Lung (tissue), 11 donors: ENCODE measurements at regions not wholly inside any gene's neighbourhood (a gene's known extent, or its start where the extent isn't known, plus 50 kb on each side); places are given as distances from the start of the nearest gene placed in this dataset.

Experiments used
- ATAC-seq: fragments of 200-7000 bp; cut with Tn5 transposase; one replicate; pipeline ENCODE4 v1.9.1; 2020; ENCODE audit warnings: moderate number of reproducible peaks; ENCODE audit not compliant: insufficient read depth, low FRiP score
- DNase-seq, 3 donors: peaks; one replicate each; pipeline ENCODE4 v3.0.0-alpha.2; 2013 to 2017
- H3K27ac ChIP-seq, 2 donors: one replicate each; pipeline ENCODE4 v1.5.1; 2013; ENCODE audit warnings: mild to moderate bottlenecking in 2 of 2, moderate library complexity in 2 of 2, control low read depth in 1 of 2, inconsistent platforms in 1 of 2, low read depth in 1 of 2, low read length in 1 of 2
- H3K27me3 ChIP-seq, 3 donors: one replicate each; pipeline ENCODE4 v1.5.1; 2013; ENCODE audit warnings: low read length in 2 of 3; ENCODE audit not compliant: control insufficient read depth in 3 of 3, insufficient read depth in 3 of 3
- H3K36me3 ChIP-seq, 4 donors: one replicate each; pipeline ENCODE4 v1.5.1; 2013; ENCODE audit warnings: low read length in 4 of 4, mild to moderate bottlenecking in 1 of 4, moderate library complexity in 1 of 4; ENCODE audit not compliant: control insufficient read depth in 4 of 4, insufficient read depth in 4 of 4
- H3K4me1 ChIP-seq, 5 donors: one replicate each; pipeline ENCODE4 v1.5.1; 2013; ENCODE audit warnings: low read length in 5 of 5, mild to moderate bottlenecking in 2 of 5, moderate library complexity in 1 of 5; ENCODE audit not compliant: control insufficient read depth in 5 of 5, insufficient read depth in 5 of 5
- H3K4me3 ChIP-seq: one replicate; pipeline ENCODE4 v1.5.1; 2013; ENCODE audit warnings: mild to moderate bottlenecking, control low read depth, moderate library complexity
- H3K9ac ChIP-seq, 2 donors: one replicate each; pipeline ENCODE4 v1.5.1; 2013; ENCODE audit warnings: low read length in 2 of 2, control low read depth in 1 of 2; ENCODE audit not compliant: insufficient read depth in 1 of 2
- H3K9me3 ChIP-seq, 4 donors: one replicate each; pipeline ENCODE4 v1.5.1; 2013; ENCODE audit warnings: low read length in 3 of 4, mild to moderate bottlenecking in 1 of 4, moderate library complexity in 1 of 4; ENCODE audit not compliant: control insufficient read depth in 4 of 4, insufficient read depth in 3 of 4
- WGBS, 2 donors: extraction: QIAGEN DNeasy Blood & Tissue Kit; methylation state at CpG; one replicate each; pipeline ENCODE4 v1.1.7; 2013; 5-methylcytosine and 5-hydroxymethylcytosine counted together
- TF ChIP-seq, protein P1 (sequence below): IDR thresholded peaks from 2 replicates; pipeline ENCODE4 v1.5.1; 2012; ENCODE audit warnings: mild to moderate bottlenecking; ENCODE audit errors: control extremely low read depth, extremely low read depth
- donor health status: control.
- donor health status: control.
- donor health status: Bipolar disorder and iron deficiency.
- donor health status: healthy.
- donor health status: DM: yes; HTN: yes; CAD: no.

DNA sequence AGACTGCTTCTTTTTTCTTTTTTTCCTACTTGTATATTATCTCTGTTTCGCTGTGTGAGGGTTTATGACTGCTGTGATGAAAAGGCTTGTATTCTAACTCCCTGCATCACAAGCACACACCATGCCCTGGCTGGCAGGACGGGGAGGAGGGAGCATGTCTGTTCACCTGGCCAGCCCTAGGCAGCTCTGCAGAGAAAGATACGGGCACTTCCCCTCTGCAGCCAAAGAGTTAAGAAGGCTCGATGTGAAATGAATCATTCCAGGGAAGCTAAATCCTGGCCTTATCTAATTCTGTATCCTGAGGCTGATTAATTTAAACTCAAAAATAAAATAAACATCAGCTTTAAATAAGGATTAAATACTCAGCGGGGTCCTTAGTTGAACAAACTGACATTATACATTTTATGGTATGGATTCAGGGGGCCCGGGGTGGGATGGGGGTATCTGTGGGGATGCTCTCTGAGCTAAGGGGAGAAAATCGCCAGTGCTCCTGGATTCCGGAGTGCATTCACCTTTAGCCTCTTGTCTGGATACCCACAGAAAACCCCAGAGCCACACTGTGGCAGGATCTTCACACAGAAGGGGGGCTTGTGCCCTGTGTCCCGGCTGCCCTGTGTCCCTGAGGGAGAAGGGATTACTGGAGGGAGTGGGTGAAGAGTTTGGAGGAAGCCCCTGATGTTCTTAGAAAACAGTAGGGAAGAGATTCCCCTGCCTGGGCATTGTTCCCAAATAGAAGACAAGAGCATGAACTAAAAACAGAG is 321.5 kb downstream of the NPHP4 start:
- H3K4me3 ChIP-seq: no peak overlapping the region
- no peak overlapping the region for H3K27ac ChIP-seq
- no peak overlapping the region for H3K9ac ChIP-seq
- TF ChIP-seq, protein P1, sequence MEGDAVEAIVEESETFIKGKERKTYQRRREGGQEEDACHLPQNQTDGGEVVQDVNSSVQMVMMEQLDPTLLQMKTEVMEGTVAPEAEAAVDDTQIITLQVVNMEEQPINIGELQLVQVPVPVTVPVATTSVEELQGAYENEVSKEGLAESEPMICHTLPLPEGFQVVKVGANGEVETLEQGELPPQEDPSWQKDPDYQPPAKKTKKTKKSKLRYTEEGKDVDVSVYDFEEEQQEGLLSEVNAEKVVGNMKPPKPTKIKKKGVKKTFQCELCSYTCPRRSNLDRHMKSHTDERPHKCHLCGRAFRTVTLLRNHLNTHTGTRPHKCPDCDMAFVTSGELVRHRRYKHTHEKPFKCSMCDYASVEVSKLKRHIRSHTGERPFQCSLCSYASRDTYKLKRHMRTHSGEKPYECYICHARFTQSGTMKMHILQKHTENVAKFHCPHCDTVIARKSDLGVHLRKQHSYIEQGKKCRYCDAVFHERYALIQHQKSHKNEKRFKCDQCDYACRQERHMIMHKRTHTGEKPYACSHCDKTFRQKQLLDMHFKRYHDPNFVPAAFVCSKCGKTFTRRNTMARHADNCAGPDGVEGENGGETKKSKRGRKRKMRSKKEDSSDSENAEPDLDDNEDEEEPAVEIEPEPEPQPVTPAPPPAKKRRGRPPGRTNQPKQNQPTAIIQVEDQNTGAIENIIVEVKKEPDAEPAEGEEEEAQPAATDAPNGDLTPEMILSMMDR: no peak
- ATAC-seq: no peak
- no peaks in the 10 kb centered on the region for H3K27me3 ChIP-seq
- H3K9me3 ChIP-seq: peaks cover 0 to 10% (median 2%) of the 10 kb centered on the region in 4 donors
- no peaks in the 10 kb centered on the region for H3K36me3 ChIP-seq
- no peak for DNase-seq
- 51 to 62% methylated on average over 9 of the region's 9 CpGs for WGBS, 2 donors
- no peaks in the 10 kb centered on the region for H3K4me1 ChIP-seq

DNA sequence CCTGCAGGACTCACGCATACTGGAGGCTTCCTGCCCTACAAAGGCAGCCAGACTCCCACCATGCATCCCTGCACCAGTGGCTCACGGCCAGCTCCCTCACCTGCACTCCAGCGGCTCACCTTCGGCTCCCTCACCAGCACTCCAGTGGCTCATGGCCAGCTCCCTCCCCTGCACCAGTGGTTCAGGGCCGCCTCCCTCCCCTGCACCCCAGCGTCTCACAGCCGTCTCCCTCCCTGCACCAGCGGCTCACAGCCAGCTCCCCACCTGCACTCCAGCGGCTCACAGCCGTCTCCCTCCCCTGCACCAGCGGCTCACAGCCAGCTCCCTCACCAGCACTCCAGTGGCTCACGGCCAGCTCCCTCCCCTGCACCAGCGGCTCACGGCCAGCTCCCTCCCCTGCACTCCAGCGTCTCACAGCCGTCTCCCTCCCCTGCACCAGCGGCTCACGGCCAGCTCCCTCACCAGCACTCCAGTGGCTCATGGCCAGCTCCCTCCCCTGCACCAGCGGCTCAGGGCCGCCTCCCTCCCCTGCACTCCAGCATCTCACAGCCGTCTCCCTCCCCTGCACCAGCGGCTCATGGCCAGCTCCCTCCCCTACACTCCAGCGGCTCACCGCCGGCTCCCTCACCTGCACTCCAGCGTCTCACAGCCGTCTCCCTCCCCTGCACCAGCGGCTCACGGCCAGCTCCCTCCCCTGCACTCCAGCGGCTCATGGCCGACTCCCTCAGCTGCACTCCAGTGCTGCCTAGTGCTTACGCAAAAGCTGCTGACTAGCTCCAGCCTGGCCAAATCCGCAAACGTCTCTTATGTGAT is 324.5 kb downstream of the NPHP4 start:
- no peaks in the 10 kb centered on the region for H3K4me1 ChIP-seq
- H3K4me3 ChIP-seq: no peak overlapping the region
- WGBS, 2 donors: 59 to 64% methylated on average over 32 to 34 of the region's 34 CpGs
- no peak overlapping the region for H3K27ac ChIP-seq
- no peak for DNase-seq
- peaks cover 0 to 8% (median 0%) of the 10 kb centered on the region in 4 donors for H3K9me3 ChIP-seq
- TF ChIP-seq, protein P1: no peak
- no peak for ATAC-seq
- no peak overlapping the region for H3K9ac ChIP-seq
- H3K27me3 ChIP-seq: peaks cover 0 to 3% (median 0%) of the 10 kb centered on the region in 3 donors
- no peaks in the 10 kb centered on the region for H3K36me3 ChIP-seq

DNA sequence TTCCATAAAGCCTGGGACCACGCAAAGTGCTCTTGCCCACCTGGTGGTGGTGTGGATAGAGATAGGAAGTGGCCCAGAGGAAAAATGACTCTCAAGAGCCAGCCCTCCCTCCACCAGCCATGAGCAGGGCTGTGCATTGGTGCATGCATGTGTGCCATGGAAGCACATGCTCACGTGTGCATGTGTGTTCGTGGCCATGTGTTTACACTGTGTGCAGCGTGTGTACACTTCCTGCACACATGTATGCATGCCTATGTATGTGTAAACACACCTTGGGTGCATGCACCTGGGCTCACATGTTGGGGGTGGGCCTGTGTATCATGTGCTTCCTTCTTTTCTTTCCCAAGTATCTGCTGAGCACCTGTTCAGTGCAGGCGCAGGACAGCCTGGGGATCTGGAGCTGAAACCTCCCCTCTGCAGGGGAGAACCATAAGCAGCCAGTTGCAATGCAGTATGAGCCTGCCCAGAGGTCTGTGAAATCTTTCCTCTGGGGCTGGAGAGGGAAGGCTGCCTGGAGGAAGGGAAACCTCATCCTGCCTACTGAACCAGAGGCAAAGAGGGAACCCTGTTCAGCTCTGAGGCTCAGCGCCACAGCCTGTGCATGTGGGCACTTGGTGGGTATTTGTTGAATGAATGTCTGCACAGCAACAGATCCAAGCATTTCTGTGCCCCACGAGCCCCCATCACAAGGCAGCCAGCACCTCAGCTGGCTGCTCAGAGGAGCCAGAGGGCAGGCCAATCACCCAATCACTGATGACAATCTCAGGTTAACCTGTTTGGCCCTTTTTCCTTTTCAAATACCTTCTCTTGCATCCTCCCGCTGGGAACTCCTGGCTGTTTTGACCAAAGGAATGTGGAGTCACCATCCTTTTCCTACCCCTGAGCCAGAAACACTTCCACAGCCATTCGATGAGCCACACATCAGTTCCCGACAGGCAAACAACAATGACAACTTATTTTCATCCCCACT is 327.0 kb downstream of the NPHP4 start:
- no peak overlapping the region for H3K27ac ChIP-seq
- ATAC-seq: no peak
- no peak overlapping the region for H3K9ac ChIP-seq
- H3K9me3 ChIP-seq: peaks cover 0 to 8% (median 0%) of the 10 kb centered on the region in 4 donors
- 78 to 80% methylated on average over 10 of the region's 10 CpGs for WGBS, 2 donors
- H3K4me1 ChIP-seq: peaks cover 0 to 7% (median 0%) of the 10 kb centered on the region in 5 donors
- no peak overlapping the region for H3K4me3 ChIP-seq
- no peak for DNase-seq
- no peaks in the 10 kb centered on the region for H3K36me3 ChIP-seq
- H3K27me3 ChIP-seq: peaks cover 0 to 3% (median 0%) of the 10 kb centered on the region in 3 donors
- TF ChIP-seq, protein P1: no peak
